Mesothelial cell of epicardium (in vitro differentiated cells): ENCODE measurements at regions not wholly inside any gene's neighbourhood (a gene's known extent, or its start where the extent isn't known, plus 50 kb on each side); places are given as distances from the start of the nearest gene placed in this dataset.

Source experiments
- DNase-seq, 2 experiments: peaks; one replicate each; pipeline ENCODE4 v3.0.0; 2021; ENCODE audit warnings: low spot score in 2 of 2; ENCODE audit not compliant: unreplicated experiment in 2 of 2
- H3K27ac Mint-ChIP-seq: 2 replicates; pipeline ENCODE4 v1.8.0; 2021; ENCODE audit warnings: mixed read lengths
- H3K27me3 Mint-ChIP-seq: 2 replicates; pipeline ENCODE4 v1.8.0; 2021; ENCODE audit warnings: low read depth, mixed read lengths
- H3K36me3 Mint-ChIP-seq: 2 replicates; pipeline ENCODE4 v1.8.0; 2021; ENCODE audit warnings: mixed read lengths
- H3K4me1 Mint-ChIP-seq: 2 replicates; pipeline ENCODE4 v1.8.0; 2021; ENCODE audit warnings: mixed read lengths
- H3K4me3 Mint-ChIP-seq: 2 replicates; pipeline ENCODE4 v1.8.0; 2021; ENCODE audit warnings: mild to moderate bottlenecking, moderate library complexity, mixed read lengths
- H3K9me3 Mint-ChIP-seq: 2 replicates; pipeline ENCODE4 v1.8.0; 2021; ENCODE audit warnings: mixed read lengths
- TF ChIP-seq, protein P1 (sequence below): fragments of 200-600 bp; sonication (generic); IDR thresholded peaks from one replicate; pipeline ENCODE4 v1.5.0; 2021; ENCODE audit warnings: antibody characterized with exemption; ENCODE audit not compliant: unreplicated experiment

DNA sequence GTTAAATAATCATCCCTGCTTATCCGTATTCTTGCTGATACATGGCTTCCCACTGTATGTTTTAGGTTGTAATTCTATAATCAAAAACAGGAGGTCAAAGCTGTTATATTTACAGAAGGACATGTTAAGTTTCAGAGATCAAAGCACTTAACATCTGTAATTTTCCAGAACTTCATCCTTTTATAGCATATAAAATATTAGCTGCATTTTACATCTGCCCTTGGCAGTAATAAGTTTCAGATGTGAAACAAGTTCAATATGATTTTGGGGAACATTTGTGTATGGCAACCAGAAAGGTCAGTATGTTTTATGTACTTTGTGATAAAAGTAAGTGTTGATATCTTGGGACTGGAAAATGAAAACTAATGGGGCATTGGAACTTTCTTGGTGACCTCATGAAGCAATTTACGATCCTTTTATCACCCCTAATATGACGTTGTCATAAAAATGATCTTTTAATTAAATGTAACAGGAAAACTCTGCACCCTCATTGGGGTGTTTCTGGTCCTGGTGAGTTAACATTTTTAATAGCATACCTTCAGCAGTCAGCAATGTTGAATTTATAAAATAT is 449.6 kb downstream of the GPATCH2 start:
- Mint-ChIP-seq H3K4me1 (peaks cover 14% of the 10 kb centered on the region), H3K27ac (no peak overlapping the region), H3K27me3 (peaks cover 69% of the 10 kb centered on the region), H3K36me3 (no peaks in the 10 kb centered on the region), H3K4me3 (no peak overlapping the region), H3K9me3 (no peaks in the 10 kb centered on the region)
- TF ChIP-seq, protein P1, sequence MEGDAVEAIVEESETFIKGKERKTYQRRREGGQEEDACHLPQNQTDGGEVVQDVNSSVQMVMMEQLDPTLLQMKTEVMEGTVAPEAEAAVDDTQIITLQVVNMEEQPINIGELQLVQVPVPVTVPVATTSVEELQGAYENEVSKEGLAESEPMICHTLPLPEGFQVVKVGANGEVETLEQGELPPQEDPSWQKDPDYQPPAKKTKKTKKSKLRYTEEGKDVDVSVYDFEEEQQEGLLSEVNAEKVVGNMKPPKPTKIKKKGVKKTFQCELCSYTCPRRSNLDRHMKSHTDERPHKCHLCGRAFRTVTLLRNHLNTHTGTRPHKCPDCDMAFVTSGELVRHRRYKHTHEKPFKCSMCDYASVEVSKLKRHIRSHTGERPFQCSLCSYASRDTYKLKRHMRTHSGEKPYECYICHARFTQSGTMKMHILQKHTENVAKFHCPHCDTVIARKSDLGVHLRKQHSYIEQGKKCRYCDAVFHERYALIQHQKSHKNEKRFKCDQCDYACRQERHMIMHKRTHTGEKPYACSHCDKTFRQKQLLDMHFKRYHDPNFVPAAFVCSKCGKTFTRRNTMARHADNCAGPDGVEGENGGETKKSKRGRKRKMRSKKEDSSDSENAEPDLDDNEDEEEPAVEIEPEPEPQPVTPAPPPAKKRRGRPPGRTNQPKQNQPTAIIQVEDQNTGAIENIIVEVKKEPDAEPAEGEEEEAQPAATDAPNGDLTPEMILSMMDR, result no peak
- no peak for DNase-seq

DNA sequence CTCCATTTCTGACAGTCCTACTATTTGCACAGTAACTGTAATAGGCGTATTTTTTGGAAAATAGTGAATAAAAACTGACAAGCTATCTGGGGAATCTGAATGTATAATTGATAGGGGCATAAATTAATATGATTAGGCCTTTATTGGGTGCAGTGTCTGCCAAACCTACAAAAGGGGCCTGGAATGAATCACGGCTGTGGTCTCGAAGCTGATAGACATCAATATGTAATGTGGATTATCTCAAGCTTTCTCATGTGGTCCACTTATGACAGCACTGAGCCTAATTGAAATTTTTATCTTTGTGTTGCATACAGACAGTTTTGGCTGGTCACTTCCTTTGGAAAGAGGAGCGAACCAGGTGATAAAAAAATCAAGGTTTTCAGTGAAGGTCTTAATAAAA is 450.4 kb downstream of the GPATCH2 start:
- TF ChIP-seq, protein P1, result no peak
- Mint-ChIP-seq H3K4me1 (peaks cover 14% of the 10 kb centered on the region), H3K4me3 (no peak overlapping the region), H3K9me3 (no peaks in the 10 kb centered on the region), H3K36me3 (no peaks in the 10 kb centered on the region), H3K27me3 (peaks cover 71% of the 10 kb centered on the region), H3K27ac (no peak overlapping the region)
- no peak for DNase-seq

DNA sequence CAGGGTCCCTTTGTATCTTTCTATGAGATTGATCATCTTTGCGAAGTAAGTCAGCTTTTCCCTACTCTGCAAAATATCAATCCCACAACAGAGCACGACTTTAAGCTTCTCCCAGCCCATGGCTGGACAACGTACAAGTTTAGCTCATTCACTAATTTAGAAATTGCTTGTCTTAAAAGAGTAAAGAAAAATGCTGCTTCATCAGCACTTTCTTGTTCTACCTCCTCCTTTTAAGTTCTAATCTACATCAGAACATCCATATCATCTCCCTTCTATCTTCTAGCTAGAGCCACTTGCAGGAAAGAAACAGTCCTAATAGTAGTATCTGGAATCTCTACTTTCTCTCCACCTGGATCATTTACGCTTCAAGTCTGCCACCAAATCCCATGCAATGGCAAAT is 441.2 kb upstream of the ESRRG start:
- Mint-ChIP-seq H3K9me3 (no peaks in the 10 kb centered on the region), H3K36me3 (no peaks in the 10 kb centered on the region), H3K27me3 (peaks cover 65% of the 10 kb centered on the region), H3K4me1 (no peaks in the 10 kb centered on the region), H3K27ac (no peak overlapping the region), H3K4me3 (no peak overlapping the region)
- TF ChIP-seq, protein P1, result no peak
- DNase-seq, result no peak

DNA sequence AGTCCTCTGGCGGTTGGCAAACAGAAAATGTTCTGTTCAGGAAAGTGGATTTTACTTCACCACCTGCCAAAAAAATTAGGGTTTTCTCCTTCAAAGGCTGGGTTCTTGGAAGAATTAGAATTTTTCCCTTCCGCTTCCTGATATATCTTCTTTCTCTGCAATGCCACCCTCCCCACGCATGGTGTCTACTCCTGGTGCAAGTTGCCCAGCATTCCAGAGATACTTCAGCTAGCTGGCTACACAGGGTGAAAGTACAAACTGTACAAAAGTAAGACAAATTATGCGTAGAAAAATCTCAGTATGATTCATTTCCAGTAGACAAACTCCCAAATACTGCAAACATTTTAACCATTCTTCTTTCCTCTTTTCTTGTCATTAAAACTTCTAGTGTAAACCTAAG is 430.1 kb upstream of the ESRRG start:
- H3K4me1 Mint-ChIP-seq, result peaks cover 10% of the 10 kb centered on the region

DNA sequence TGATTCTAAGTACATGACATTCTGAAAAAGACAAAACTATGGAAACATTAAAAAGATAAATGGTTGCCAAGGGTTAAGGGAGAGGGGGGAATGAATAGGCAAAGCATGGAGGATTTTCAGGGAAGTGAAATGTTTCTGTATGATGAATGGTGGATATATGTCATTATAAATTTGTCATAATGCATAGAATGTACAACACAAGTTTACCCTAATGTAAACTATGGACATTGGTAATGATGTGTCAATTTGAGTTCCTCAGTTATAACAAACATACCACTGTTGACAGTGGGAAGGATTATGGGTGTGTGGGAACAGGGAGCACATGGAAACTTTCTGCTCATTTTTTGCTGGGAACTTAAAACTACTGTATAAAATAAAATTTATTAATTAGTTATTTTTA is 427.1 kb upstream of the ESRRG start:
- Mint-ChIP-seq H3K27me3 (peaks cover 48% of the 10 kb centered on the region), H3K36me3 (no peaks in the 10 kb centered on the region), H3K27ac (no peak overlapping the region), H3K4me1 (peaks cover 10% of the 10 kb centered on the region), H3K4me3 (no peak overlapping the region), H3K9me3 (peaks cover 11% of the 10 kb centered on the region)
- TF ChIP-seq, protein P1, result no peak
- no peak for DNase-seq

More for the DNA sequence above, 430.1 kb upstream of the ESRRG start:
- DNase-seq, result no peak
- peaks cover 54% of the 10 kb centered on the region for H3K27me3 Mint-ChIP-seq
- H3K4me3 Mint-ChIP-seq, result no peak overlapping the region
- no peak overlapping the region for H3K27ac Mint-ChIP-seq
- H3K9me3 Mint-ChIP-seq, result peaks cover 9% of the 10 kb centered on the region
- TF ChIP-seq, protein P1, result no peak
- H3K36me3 Mint-ChIP-seq, result no peaks in the 10 kb centered on the region

DNA sequence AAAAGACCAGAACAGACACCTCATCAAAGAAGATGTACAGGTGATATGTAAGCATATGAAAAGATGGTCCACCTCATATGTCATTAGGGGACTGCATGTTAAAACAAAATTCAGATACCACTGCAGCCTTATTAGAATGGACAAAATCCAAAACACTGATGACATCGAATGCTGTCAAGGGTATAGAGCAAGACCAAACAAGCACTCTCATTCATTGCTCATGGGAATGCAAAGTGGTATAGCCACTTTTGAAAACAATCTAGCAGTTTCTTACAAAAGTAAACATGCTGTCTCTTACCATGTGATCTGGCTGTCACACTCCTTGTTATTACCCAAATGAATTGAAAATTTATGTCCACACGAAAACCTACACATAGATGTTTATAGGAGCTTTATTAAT is 426.6 kb upstream of the ESRRG start:
- H3K9me3 Mint-ChIP-seq, result peaks cover 16% of the 10 kb centered on the region
- no peak overlapping the region for H3K27ac Mint-ChIP-seq
- H3K4me1 Mint-ChIP-seq, result peaks cover 10% of the 10 kb centered on the region
- H3K36me3 Mint-ChIP-seq, result no peaks in the 10 kb centered on the region
- TF ChIP-seq, protein P1, result no peak
- DNase-seq, result no peak
- no peak overlapping the region for H3K4me3 Mint-ChIP-seq
- peaks cover 52% of the 10 kb centered on the region for H3K27me3 Mint-ChIP-seq
